AG04450 (cell line): ENCODE measurements at regions not wholly inside any gene's neighbourhood (a gene's known extent, or its start where the extent isn't known, plus 50 kb on each side); places are given as distances from the start of the nearest gene placed in this dataset.

ENCODE experiments used
- CTCF ChIA-PET: fragments of 300-600, 350-600 bp; formaldehyde crosslinking; extraction: SDS; loops from one replicate; lab custom pipeline; 2022; ENCODE audit warnings: antibody characterized with exemption, inconsistent platforms; lab: Charles Lee
- POLR2A ChIA-PET: fragments of 350-600 bp; formaldehyde crosslinking; extraction: SDS; loops from one replicate; lab custom pipeline; 2021; ENCODE audit warnings: antibody characterized with exemption, inconsistent platforms; lab: Yijun Ruan, JAX
- DNase-seq: peaks from one replicate; pipeline ENCODE4 v3.0.0-alpha.2; 2011; ENCODE audit warnings: low read depth, low spot score
- H3K27ac ChIP-seq: one replicate; pipeline ENCODE4 v1.5.1; 2012; ENCODE audit warnings: low read depth, low read length, control low read depth
- H3K27me3 ChIP-seq: one replicate; pipeline ENCODE4 v1.6.0; 2012; ENCODE audit warnings: low read length; ENCODE audit not compliant: control insufficient read depth, insufficient read depth
- H3K4me3 ChIP-seq: 2 replicates; pipeline ENCODE4 v1.5.1; 2011; ENCODE audit warnings: mild to moderate bottlenecking, low read depth, low read length, control low read depth
- H3K9me3 ChIP-seq: 2 replicates; pipeline ENCODE4 v1.5.1; 2012; ENCODE audit warnings: low read length; ENCODE audit not compliant: control insufficient read depth, insufficient read depth
- CTCF ChIP-seq: IDR thresholded peaks from 2 replicates; pipeline ENCODE4 v1.5.1; 2011; ENCODE audit warnings: low read depth, low read length, control low read depth, inconsistent platforms

- no peak overlapping the region for H3K27ac ChIP-seq
- no peak overlapping the region for H3K4me3 ChIP-seq
- H3K9me3 ChIP-seq: peaks cover 4% of the 10 kb centered on the region; the same call in 1 of the 2 replicates
- no peaks in the 10 kb centered on the region for H3K27me3 ChIP-seq
- ChIA-PET POLR2A (no interaction called here), CTCF (no interaction called here)
- no peak for TF ChIP-seq CTCF
- no peak for DNase-seq
Observed at GRCh38 chr9:104247899-104248460, 153.9 kb downstream of the SMC2 start.

- CTCF ChIA-PET: no interaction called here
- DNase-seq: no peak
- H3K27ac ChIP-seq: no peak overlapping the region
- H3K9me3 ChIP-seq: no peaks in the 10 kb centered on the region; the same call in 1 of the 2 replicates
- POLR2A ChIA-PET: no interaction called here
- no peak for TF ChIP-seq CTCF
- H3K27me3 ChIP-seq: no peaks in the 10 kb centered on the region
- H3K4me3 ChIP-seq: no peak overlapping the region
Observed at GRCh38 chr9:104256031-104256695, 162.1 kb downstream of the SMC2 start.

- CTCF ChIA-PET: no interaction called here
- H3K9me3 ChIP-seq: no peaks in the 10 kb centered on the region; the same call in 1 of the 2 replicates
- no peak for DNase-seq
- H3K4me3 ChIP-seq: no peak overlapping the region
- H3K27me3 ChIP-seq: no peaks in the 10 kb centered on the region
- no peak for TF ChIP-seq CTCF
- POLR2A ChIA-PET: no interaction called here
- H3K27ac ChIP-seq: no peak overlapping the region
Observed at GRCh38 chr9:104256696-104257062, 162.6 kb downstream of the SMC2 start.

- ChIA-PET POLR2A (no interaction called here), CTCF (interaction anchor here (0.6 kb wide), 1 partner anchor 59 kb away, joined by 3 read pairs; no protein-coding TSS in a partner anchor)
- Histone ChIP-seq H3K27ac (no peak overlapping the region), H3K27me3 (no peaks in the 10 kb centered on the region), H3K4me3 (no peak overlapping the region), H3K9me3 (no peaks in the 10 kb centered on the region; the same call in 1 of the 2 replicates)
- DNase-seq: no peak
- no peak for TF ChIP-seq CTCF
Observed at GRCh38 chr9:104258296-104259011, 164.3 kb downstream of the SMC2 start.

GRCh38 chr9:104260004-104260403 lies 165.9 kb downstream of the SMC2 start:
- Histone ChIP-seq H3K4me3 (no peak overlapping the region), H3K27ac (no peak overlapping the region), H3K9me3 (no peaks in the 10 kb centered on the region; the same call in 1 of the 2 replicates), H3K27me3 (no peaks in the 10 kb centered on the region)
- DNase-seq: no peak
- CTCF ChIA-PET: no interaction called here
- POLR2A ChIA-PET: no interaction called here
- no peak for TF ChIP-seq CTCF
